ENCODE measurements at regions not wholly inside any gene's neighbourhood (a gene's known extent, or its start where the extent isn't known, plus 50 kb on each side); places are given as distances from the start of the nearest gene placed in this dataset.
A peak's percentile ranks its signal among the peaks of the same experiment; 100 is the strongest.

DNA sequence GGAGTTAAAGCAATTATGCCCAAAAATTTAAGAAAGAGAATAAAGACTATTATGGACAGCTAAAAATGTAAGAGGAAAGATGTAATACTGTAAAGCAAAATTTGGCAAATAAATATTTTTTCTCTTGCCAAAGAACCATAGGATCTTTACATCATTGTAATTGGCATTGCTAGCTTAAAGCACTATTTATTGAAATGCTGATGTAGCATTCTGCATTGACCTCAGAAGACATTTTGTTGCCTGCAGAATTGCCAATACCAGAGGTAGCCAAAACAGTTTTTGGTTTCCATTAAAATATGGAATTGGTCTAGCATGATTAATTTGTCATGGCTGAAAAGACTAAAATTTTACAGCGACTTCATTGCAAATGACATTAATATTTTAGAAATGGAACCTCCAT is 191.5 kb upstream of the CHODL start:
- TF ChIP-seq POLR2A (IDR thresholded peaks at IDR 0.05) (no peak), POLR2AphosphoS5 (IDR thresholded peaks at IDR 0.05) (no peak), EP300 (IDR thresholded peaks at IDR 0.05) (no peak)
- TF ChIP-seq, protein P1, sequence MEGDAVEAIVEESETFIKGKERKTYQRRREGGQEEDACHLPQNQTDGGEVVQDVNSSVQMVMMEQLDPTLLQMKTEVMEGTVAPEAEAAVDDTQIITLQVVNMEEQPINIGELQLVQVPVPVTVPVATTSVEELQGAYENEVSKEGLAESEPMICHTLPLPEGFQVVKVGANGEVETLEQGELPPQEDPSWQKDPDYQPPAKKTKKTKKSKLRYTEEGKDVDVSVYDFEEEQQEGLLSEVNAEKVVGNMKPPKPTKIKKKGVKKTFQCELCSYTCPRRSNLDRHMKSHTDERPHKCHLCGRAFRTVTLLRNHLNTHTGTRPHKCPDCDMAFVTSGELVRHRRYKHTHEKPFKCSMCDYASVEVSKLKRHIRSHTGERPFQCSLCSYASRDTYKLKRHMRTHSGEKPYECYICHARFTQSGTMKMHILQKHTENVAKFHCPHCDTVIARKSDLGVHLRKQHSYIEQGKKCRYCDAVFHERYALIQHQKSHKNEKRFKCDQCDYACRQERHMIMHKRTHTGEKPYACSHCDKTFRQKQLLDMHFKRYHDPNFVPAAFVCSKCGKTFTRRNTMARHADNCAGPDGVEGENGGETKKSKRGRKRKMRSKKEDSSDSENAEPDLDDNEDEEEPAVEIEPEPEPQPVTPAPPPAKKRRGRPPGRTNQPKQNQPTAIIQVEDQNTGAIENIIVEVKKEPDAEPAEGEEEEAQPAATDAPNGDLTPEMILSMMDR (IDR thresholded peaks at IDR 0.05): no peak
- H3K27me3 ChIP-seq: no peaks in the 10 kb centered on the region
- no peaks in the 10 kb centered on the region for H3K4me1 ChIP-seq
- no peak overlapping the region for H3K27ac ChIP-seq
- no peak overlapping the region for H3K4me3 ChIP-seq
- WGBS, 2 donors (ENCODE audit: low coverage in 1 of 2): 93 to 96% methylated on average over 1 of the region's 1 CpG
- no peaks in the 10 kb centered on the region for H3K36me3 ChIP-seq
- no peaks in the 10 kb centered on the region for H3K9me3 ChIP-seq
- no peak for ATAC-seq

DNA sequence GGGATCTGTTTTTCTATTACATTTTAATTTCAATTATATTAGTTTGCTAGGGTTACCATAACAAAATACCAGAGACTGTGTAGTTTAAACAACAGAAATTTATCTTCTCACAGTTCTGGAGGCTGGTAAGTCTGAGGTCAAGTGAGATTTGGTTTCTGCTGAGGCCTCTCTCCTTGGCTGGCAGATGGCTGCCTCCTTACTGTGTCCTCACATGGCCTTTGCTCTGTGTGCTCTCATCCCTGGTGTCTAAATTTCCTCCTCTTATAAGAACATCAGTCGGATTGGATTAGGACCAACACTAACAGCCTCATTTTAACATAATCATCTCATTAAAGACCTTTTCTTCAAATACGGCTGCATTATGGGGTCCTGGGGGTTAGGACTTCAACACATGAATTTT is 195.2 kb upstream of the CHODL start:
- ATAC-seq: no peak

DNA sequence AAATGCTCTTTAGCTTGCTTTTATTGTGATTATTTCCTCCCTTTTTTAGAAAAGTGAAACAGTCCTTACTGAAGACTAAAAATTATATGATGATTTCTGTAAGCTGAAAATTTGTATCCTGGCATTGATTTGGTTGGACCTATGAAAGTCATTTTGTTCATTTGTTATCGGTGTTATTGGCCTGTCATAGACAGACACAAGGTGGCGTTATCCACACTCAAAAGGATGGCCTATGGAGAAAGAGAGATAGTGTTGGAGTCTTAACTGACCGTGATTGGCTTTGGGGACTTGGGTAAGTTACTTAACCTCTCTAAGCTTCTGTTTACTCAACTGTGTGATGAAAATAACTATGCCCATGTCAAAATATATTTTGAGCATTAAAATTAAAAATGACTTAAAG is 203.6 kb upstream of the CHODL start:
- Histone ChIP-seq H3K4me3 (no peak overlapping the region), H3K27me3 (no peaks in the 10 kb centered on the region), H3K9me3 (no peaks in the 10 kb centered on the region), H3K27ac (no peak overlapping the region), H3K36me3 (no peaks in the 10 kb centered on the region), H3K4me1 (no peaks in the 10 kb centered on the region)
- TF ChIP-seq, protein P1 (IDR thresholded peaks at IDR 0.05): peak in 1 of 4 experiments; percentile 8
- TF ChIP-seq POLR2AphosphoS5 (IDR thresholded peaks at IDR 0.05): no peak
- 6 to 30% methylated on average over 3 of the region's 3 CpGs for WGBS, 2 donors (ENCODE audit: low coverage in 1 of 2)
- no peak for ATAC-seq

More for the DNA sequence above, 195.2 kb upstream of the CHODL start:
- 83 to 94% methylated on average over 1 to 2 of the region's 2 CpGs for WGBS, 2 donors (ENCODE audit: low coverage in 1 of 2)
- Histone ChIP-seq H3K27ac (no peak overlapping the region), H3K36me3 (no peaks in the 10 kb centered on the region), H3K4me3 (no peak overlapping the region), H3K27me3 (no peaks in the 10 kb centered on the region), H3K4me1 (no peaks in the 10 kb centered on the region), H3K9me3 (no peaks in the 10 kb centered on the region)
- TF ChIP-seq, protein P1 (IDR thresholded peaks at IDR 0.05): no peak
- TF ChIP-seq EP300 (IDR thresholded peaks at IDR 0.05): no peak
- no peak for TF ChIP-seq POLR2A (IDR thresholded peaks at IDR 0.05)
- no peak for TF ChIP-seq POLR2AphosphoS5 (IDR thresholded peaks at IDR 0.05)

DNA sequence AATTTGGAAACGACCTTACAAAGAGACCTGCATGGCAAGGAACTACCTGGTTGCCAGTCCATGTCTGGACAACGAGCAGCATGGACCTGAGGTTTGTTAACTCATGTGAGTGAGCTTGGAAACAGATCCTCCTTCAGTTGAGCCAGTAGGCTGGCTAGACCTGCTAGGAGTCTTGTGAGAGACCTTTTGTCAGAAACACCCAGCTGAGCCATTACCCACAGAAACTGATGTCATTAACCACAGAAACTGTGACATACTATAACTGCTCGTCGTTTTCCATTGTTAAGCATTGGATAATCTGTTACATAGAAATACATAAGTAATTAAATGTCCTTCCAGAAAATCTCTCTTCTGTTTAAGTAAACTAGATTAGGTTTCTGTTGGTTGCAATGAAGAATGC is 211.1 kb upstream of the C21orf91 start:
- H3K27ac ChIP-seq: no peak overlapping the region
- H3K4me1 ChIP-seq: no peaks in the 10 kb centered on the region
- H3K36me3 ChIP-seq: no peaks in the 10 kb centered on the region
- no peaks in the 10 kb centered on the region for H3K9me3 ChIP-seq
- TF ChIP-seq, protein P1 (IDR thresholded peaks at IDR 0.05): no peak
- TF ChIP-seq POLR2A (IDR thresholded peaks at IDR 0.05) (no peak), EP300 (IDR thresholded peaks at IDR 0.05) (no peak), POLR2AphosphoS5 (IDR thresholded peaks at IDR 0.05) (no peak)
- H3K27me3 ChIP-seq: no peaks in the 10 kb centered on the region
- no peak for ATAC-seq
- H3K4me3 ChIP-seq: no peak overlapping the region
- WGBS, 2 donors (ENCODE audit: low coverage in 1 of 2): 81 to 88% methylated on average over 2 to 4 of the region's 4 CpGs

DNA sequence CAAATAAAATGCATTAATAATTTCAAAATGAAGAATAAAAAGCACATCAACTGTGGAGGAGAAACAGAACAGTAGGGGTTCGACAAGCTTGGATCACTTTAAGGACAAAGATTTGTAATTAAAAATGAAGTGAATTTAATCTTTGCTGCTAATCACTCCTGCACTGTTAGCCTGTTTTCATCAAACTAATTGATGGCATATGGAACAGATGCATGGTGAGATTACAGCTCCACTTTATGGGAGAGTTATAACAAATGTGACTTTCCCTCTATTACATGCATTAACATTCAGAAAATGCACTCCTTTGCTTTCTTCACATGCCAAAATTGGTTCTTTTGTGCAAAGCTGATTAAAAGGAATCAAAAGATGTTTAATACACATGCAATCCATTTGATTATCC is 207.2 kb upstream of the C21orf91 start:
- Histone ChIP-seq H3K4me1 (no peaks in the 10 kb centered on the region), H3K36me3 (no peaks in the 10 kb centered on the region), H3K27me3 (no peaks in the 10 kb centered on the region), H3K4me3 (no peak overlapping the region), H3K9me3 (no peaks in the 10 kb centered on the region), H3K27ac (no peak overlapping the region)
- ATAC-seq: no peak
- WGBS, 2 donors (ENCODE audit: low coverage in 1 of 2): 0% methylated on average over 1 of the region's 1 CpG
- TF ChIP-seq POLR2AphosphoS5 (IDR thresholded peaks at IDR 0.05) (no peak), POLR2A (IDR thresholded peaks at IDR 0.05) (no peak), EP300 (IDR thresholded peaks at IDR 0.05) (no peak)
- TF ChIP-seq, protein P1 (IDR thresholded peaks at IDR 0.05): no peak
